ENCODE measurements at regions not wholly inside any gene's neighbourhood (a gene's known extent, or its start where the extent isn't known, plus 50 kb on each side); places are given as distances from the start of the nearest gene placed in this dataset.

DNA sequence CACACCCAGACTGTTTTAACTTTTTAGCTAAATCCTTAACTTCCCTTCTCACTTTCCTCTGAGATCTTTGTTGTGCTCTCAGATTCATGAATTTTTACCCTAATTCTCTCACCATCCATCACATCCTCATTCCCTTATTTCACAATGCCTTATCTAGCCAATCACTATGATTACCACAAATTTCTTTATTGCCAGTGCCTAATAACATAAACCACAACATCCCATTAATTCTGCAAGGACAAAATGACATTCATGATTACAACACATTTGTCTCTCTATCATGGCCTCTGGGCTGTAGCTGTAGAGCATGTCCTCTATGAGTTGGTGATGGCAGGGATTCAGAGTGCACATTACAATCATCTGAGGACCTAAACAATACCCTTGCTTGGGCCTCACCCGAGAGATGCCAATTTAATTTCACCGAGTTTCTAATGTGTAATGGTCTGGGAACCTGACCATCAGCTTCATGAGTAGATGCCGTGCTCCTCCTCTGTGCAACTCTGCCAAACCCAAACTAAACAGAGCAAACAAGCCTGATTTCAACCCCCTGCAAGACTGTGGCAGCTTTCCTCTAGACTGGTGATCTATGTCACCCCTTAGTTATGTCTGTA is 99.3 kb downstream of the SPTSSA start:
- H3K4me3 ChIP-seq (ENCODE audit: low read depth, low read length), result no peak overlapping the region
- TF ChIP-seq, protein P1, sequence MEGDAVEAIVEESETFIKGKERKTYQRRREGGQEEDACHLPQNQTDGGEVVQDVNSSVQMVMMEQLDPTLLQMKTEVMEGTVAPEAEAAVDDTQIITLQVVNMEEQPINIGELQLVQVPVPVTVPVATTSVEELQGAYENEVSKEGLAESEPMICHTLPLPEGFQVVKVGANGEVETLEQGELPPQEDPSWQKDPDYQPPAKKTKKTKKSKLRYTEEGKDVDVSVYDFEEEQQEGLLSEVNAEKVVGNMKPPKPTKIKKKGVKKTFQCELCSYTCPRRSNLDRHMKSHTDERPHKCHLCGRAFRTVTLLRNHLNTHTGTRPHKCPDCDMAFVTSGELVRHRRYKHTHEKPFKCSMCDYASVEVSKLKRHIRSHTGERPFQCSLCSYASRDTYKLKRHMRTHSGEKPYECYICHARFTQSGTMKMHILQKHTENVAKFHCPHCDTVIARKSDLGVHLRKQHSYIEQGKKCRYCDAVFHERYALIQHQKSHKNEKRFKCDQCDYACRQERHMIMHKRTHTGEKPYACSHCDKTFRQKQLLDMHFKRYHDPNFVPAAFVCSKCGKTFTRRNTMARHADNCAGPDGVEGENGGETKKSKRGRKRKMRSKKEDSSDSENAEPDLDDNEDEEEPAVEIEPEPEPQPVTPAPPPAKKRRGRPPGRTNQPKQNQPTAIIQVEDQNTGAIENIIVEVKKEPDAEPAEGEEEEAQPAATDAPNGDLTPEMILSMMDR (IDR thresholded peaks at IDR 0.05; ENCODE audit: low read depth, low read length, missing control alignments), result no peak
- no peak for DNase-seq (ENCODE audit: low read depth)

- no peak overlapping the region for H3K4me3 ChIP-seq (ENCODE audit: low read depth, low read length)
- DNase-seq (ENCODE audit: low read depth), result no peak
- TF ChIP-seq, protein P1 (IDR thresholded peaks at IDR 0.05; ENCODE audit: low read depth, low read length, missing control alignments), result no peak
Measured at GRCh38 chr14:34361504-34362011, 100.5 kb downstream of the SPTSSA start.

- no peak for DNase-seq (ENCODE audit: low read depth)
- H3K4me3 ChIP-seq (ENCODE audit: low read depth, low read length), result no peak overlapping the region
- TF ChIP-seq, protein P1 (IDR thresholded peaks at IDR 0.05; ENCODE audit: low read depth, low read length, missing control alignments), result no peak
Measured at GRCh38 chr14:34359420-34360117, 102.5 kb downstream of the SPTSSA start.

- TF ChIP-seq, protein P1 (IDR thresholded peaks at IDR 0.05; ENCODE audit: low read depth, low read length, missing control alignments), result no peak
- no peak for DNase-seq (ENCODE audit: low read depth)
- H3K4me3 ChIP-seq (ENCODE audit: low read depth, low read length), result no peak overlapping the region
Measured at GRCh38 chr14:34356264-34356654, 105.8 kb downstream of the SPTSSA start.

DNA sequence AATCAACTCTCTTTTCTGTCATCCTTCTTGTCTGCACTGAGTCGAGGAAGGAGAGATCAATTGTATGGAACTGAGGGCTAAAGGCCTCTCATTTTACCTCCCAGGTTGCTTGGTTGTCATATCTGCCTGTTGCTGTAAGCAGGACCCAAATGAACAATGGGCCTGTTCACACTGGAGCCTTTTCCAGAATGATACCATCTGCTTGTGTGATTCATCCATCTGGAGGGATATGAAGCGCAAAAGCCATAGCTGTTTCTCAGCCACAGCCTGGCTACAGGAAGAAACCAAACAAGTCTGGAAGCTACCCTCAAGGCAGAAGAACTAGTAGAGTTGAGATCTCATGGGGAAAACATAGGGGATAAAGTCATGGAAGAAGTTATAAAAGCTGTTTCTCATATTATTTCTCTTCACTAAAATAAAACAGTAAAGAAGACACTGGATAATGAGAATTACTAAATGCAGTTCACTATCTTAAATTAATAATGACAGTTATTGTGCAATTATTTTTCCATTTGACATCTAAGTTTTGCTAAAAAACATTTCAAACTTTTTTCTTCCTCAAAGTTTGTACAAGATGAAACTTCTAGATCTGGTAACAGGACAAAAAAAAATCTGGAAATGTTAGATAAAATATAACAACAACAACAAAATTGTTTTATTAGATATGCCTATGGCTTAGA is 106.3 kb downstream of the SPTSSA start:
- TF ChIP-seq, protein P1 (IDR thresholded peaks at IDR 0.05; ENCODE audit: low read depth, low read length, missing control alignments), result no peak
- no peak overlapping the region for H3K4me3 ChIP-seq (ENCODE audit: low read depth, low read length)
- no peak for DNase-seq (ENCODE audit: low read depth)

DNA sequence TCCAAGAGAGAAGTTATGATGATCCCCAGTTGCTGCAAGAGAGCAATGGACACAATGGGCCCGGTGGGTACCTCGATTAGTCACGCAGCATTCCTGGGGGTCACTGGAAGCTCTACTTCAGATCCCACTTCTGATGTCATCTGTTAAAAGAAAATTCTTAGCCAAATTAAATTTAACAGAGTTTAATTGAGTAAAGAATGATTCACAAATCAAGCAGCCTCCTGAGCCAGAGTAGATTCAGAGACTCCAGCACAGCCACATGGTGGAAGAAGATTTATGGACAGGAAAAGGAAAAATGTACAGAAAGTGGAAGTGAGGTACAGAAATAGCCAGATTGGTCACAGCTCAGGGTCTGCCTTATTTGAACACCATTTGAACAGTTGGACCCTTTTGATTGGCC is 107.5 kb downstream of the SPTSSA start:
- H3K4me3 ChIP-seq (ENCODE audit: low read depth, low read length), result no peak overlapping the region
- DNase-seq (ENCODE audit: low read depth), result no peak
- TF ChIP-seq, protein P1 (IDR thresholded peaks at IDR 0.05; ENCODE audit: low read depth, low read length, missing control alignments), result no peak

All from GM12864 (cell line).